Panc1 (cell line): ENCODE measurements at regions not wholly inside any gene's neighbourhood (a gene's known extent, or its start where the extent isn't known, plus 50 kb on each side); places are given as distances from the start of the nearest gene placed in this dataset.

Source experiments
- ATAC-seq: fragments of 200-7000 bp; cut with Tn5 transposase; 2 replicates; pipeline ENCODE4 v1.9.1; 2020; ENCODE audit warnings: mild to moderate bottlenecking, moderate library complexity
- BruUV-seq: library from RNA; stranded (reverse); fragments of 400-500 nt; replicated peaks from 2 replicates; lab custom pipeline; 2021; lab: Mats Ljungman, UMichigan
- CTCF ChIA-PET: fragments of 300-600 bp; sonication (Branson Sonifier 250); formaldehyde crosslinking; loops from one replicate; lab custom pipeline; 2022; ENCODE audit warnings: antibody characterized with exemption; lab: Charles Lee
- POLR2A ChIA-PET: fragments of 300-600 bp; sonication (Branson Sonifier 250); formaldehyde crosslinking; loops from one replicate; lab custom pipeline; 2022; ENCODE audit warnings: antibody characterized with exemption; lab: Charles Lee
- DNase-seq: peaks from one replicate; pipeline ENCODE4 v3.0.0-alpha.2; 2010; ENCODE audit warnings: low read depth, low spot score
- H3K27ac ChIP-seq: 2 replicates; pipeline ENCODE4 v1.5.1; 2011; ENCODE audit warnings: mild to moderate bottlenecking, low read length, inconsistent platforms
- H3K27me3 ChIP-seq: fragments of 200-500 bp; sonication (Bioruptor generic); 2 replicates; pipeline ENCODE4 v1.6.0; 2014; ENCODE audit warnings: low read length, inconsistent platforms; ENCODE audit not compliant: control insufficient read depth, insufficient read depth
- H3K36me3 ChIP-seq: fragments of 200-500 bp; sonication (Bioruptor generic); 2 replicates; pipeline ENCODE4 v1.5.1; 2014; ENCODE audit warnings: inconsistent platforms, mild to moderate bottlenecking, low read length, moderate library complexity; ENCODE audit not compliant: control insufficient read depth, insufficient read depth
- H3K4me1 ChIP-seq: 2 replicates; pipeline ENCODE4 v1.5.1; 2011; ENCODE audit warnings: inconsistent platforms, mild to moderate bottlenecking, low read length, moderate library complexity; ENCODE audit not compliant: control insufficient read depth, insufficient read depth
- H3K4me3 ChIP-seq, 2 experiments: 2 replicates each; pipeline ENCODE4 v1.5.1; 2011 to 2012; ENCODE audit warnings: low read depth in 2 of 2, low read length in 2 of 2, mild to moderate bottlenecking in 2 of 2, inconsistent platforms in 1 of 2, moderate library complexity in 1 of 2
- H3K9me3 ChIP-seq: fragments of 200-500 bp; sonication (Bioruptor generic); 2 replicates; pipeline ENCODE4 v1.5.1; 2014; ENCODE audit warnings: low read depth, mild to moderate bottlenecking, inconsistent platforms, low read length, moderate library complexity; ENCODE audit not compliant: control insufficient read depth, insufficient read depth
- CTCF ChIP-seq: fragments of 450-650 bp; IDR thresholded peaks from 2 replicates; pipeline ENCODE4 v1.5.1; 2017; ENCODE audit warnings: mild to moderate bottlenecking
- POLR2AphosphoS5 ChIP-seq: IDR thresholded peaks from 2 replicates; pipeline ENCODE4 v1.6.1; 2012; ENCODE audit warnings: mild to moderate bottlenecking, low read depth, low read length, moderate library complexity
- REST ChIP-seq, 2 experiments: IDR thresholded peaks; 2 replicates each; pipeline ENCODE4 v1.6.1; 2011 to 2012; ENCODE audit warnings: low read depth in 2 of 2, control low read depth in 1 of 2, low read length in 1 of 2, mild to moderate bottlenecking in 1 of 2, moderate library complexity in 1 of 2; ENCODE audit not compliant: insufficient read depth in 1 of 2
- SIN3A ChIP-seq: IDR thresholded peaks from 2 replicates; pipeline ENCODE4 v1.6.1; 2012; ENCODE audit warnings: low read depth, mild to moderate bottlenecking, low read length, moderate library complexity, borderline replicate concordance; ENCODE audit not compliant: insufficient read depth
- TCF7L2 ChIP-seq: IDR thresholded peaks from 2 replicates; pipeline ENCODE4 v1.6.1; 2011; ENCODE audit warnings: mild to moderate bottlenecking, low read depth, low read length, inconsistent platforms
- in situ Hi-C: cut with HindIII; loops from 2 replicates; pipeline ENCODE4 v1.10.0; 2016; ENCODE audit warnings: low sequenced_read_pairs, low pct_unique_long_range_greater_than_20kb
- intact Hi-C: fragments of 100-400 bp; cut with micrococcal nuclease; formaldehyde crosslinking; loops from one replicate; pipeline ENCODE4 v1.10.0; 2022; ENCODE audit not compliant: unreplicated experiment

- TF ChIP-seq SIN3A (no peak), REST (IDR thresholded peaks at IDR 0.05; ENCODE audit: insufficient read depth in 1 of 2, low read depth in 2 of 2, low read length in 1 of 2) (no peak), POLR2AphosphoS5 (no peak), TCF7L2 (no peak), CTCF (no peak)
- Histone ChIP-seq H3K9me3 (no peaks in the 10 kb centered on the region), H3K36me3 (no peaks in the 10 kb centered on the region), H3K27me3 (peaks cover 3% of the 10 kb centered on the region; the same call in 1 of the 2 replicates), H3K4me3 (no peak overlapping the region), H3K4me1 (no peaks in the 10 kb centered on the region; the same call in 1 of the 2 replicates), H3K27ac (no peak overlapping the region)
- ATAC-seq (no peak), DNase-seq (no peak)
- ChIA-PET POLR2A (no interaction called here), CTCF (no interaction called here)
- no TSS peak for BruUV-seq
- in situ Hi-C loops (no loop called here), intact Hi-C loops (no loop called here)
These were observed 147.2 kb upstream of the ETS2 start for GRCh38 chr21:38658511-38658910.

GRCh38 chr21:38659936-38660332, 145.8 kb upstream of the ETS2 start:
- Histone ChIP-seq H3K4me3 (no peak overlapping the region), H3K4me1 (no peaks in the 10 kb centered on the region; the same call in 1 of the 2 replicates), H3K27ac (no peak overlapping the region), H3K36me3 (no peaks in the 10 kb centered on the region), H3K9me3 (no peaks in the 10 kb centered on the region), H3K27me3 (peaks cover 3% of the 10 kb centered on the region; the same call in 1 of the 2 replicates)
- DNase-seq (no peak), ATAC-seq (no peak)
- TF ChIP-seq TCF7L2 (no peak), POLR2AphosphoS5 (no peak)
- ChIA-PET CTCF (no interaction called here), POLR2A (no interaction called here)
- no TSS peak for BruUV-seq
- in situ Hi-C loops = no loop called here
- intact Hi-C loops = no loop called here

- no peaks in the 10 kb centered on the region for H3K9me3 ChIP-seq
- ChIA-PET POLR2A (no interaction called here), CTCF (no interaction called here)
- ATAC-seq (peak; percentile 57), DNase-seq (no peak)
- peaks cover 3% of the 10 kb centered on the region; the same call in 1 of the 2 replicates for H3K27me3 ChIP-seq
- intact Hi-C loops = no loop called here
- no peaks in the 10 kb centered on the region; the same call in 1 of the 2 replicates for H3K4me1 ChIP-seq
- H3K27ac ChIP-seq = no peak overlapping the region
- in situ Hi-C loops = no loop called here
- BruUV-seq = no TSS peak
- peak overlapping the region; percentile 38 to 47 for H3K4me3 ChIP-seq
- TF ChIP-seq REST (IDR thresholded peaks at IDR 0.05; ENCODE audit: insufficient read depth in 1 of 2, low read depth in 2 of 2, low read length in 1 of 2) = no peak
- H3K36me3 ChIP-seq = no peaks in the 10 kb centered on the region
These were observed 145.2 kb upstream of the ETS2 start for GRCh38 chr21:38660333-38661196.
